ENCODE measurements at regions not wholly inside any gene's neighbourhood (a gene's known extent, or its start where the extent isn't known, plus 50 kb on each side); places are given as distances from the start of the nearest gene placed in this dataset.

GRCh38 chr13:19057588-19058340, 123.9 kb downstream of the TUBA3C start:
- no peak for TF ChIP-seq CTCF (IDR thresholded peaks at IDR 0.05)
- no peak overlapping the region for H3K4me3 ChIP-seq
- WGBS, 2 donors, result 82 to 83% methylated on average over 10 of the region's 10 CpGs
- H3K36me3 ChIP-seq, result no peaks in the 10 kb centered on the region
- ATAC-seq (no peak), DNase-seq (no peak)
- H3K27ac ChIP-seq, result no peak overlapping the region
- H3K27me3 ChIP-seq, result peaks cover 0 to 5% (median 0%) of the 10 kb centered on the region in 7 donors
- H3K4me1 ChIP-seq, result no peaks in the 10 kb centered on the region
- H3K9me3 ChIP-seq, result peaks cover 0 to 16% (median 0%) of the 10 kb centered on the region in 11 donors
- intact Hi-C loops (cut with DNase I), result no loop called here

GRCh38 chr13:19056984-19057490, 124.6 kb downstream of the TUBA3C start:
- intact Hi-C loops (cut with DNase I), result no loop called here
- TF ChIP-seq CTCF (IDR thresholded peaks at IDR 0.05), result no peak
- peaks cover 0 to 5% (median 0%) of the 10 kb centered on the region in 7 donors for H3K27me3 ChIP-seq

GRCh38 chr13:19056355-19056880, 125.2 kb downstream of the TUBA3C start:
- Histone ChIP-seq H3K36me3 (no peaks in the 10 kb centered on the region), H3K4me1 (no peaks in the 10 kb centered on the region), H3K27me3 (peaks cover 0 to 3% (median 0%) of the 10 kb centered on the region in 7 donors), H3K9me3 (peaks cover 0 to 9% (median 0%) of the 10 kb centered on the region in 11 donors), H3K4me3 (no peak overlapping the region), H3K27ac (no peak overlapping the region)
- TF ChIP-seq CTCF (IDR thresholded peaks at IDR 0.05), result no peak
- 81 to 83% methylated on average over 17 of the region's 17 CpGs for WGBS, 2 donors
- DNase-seq (no peak), ATAC-seq (no peak)
- intact Hi-C loops (cut with DNase I), result no loop called here

More at GRCh38 chr13:19056984-19057490, 124.6 kb downstream of the TUBA3C start:
- Histone ChIP-seq H3K27ac (no peak overlapping the region), H3K4me1 (no peaks in the 10 kb centered on the region), H3K9me3 (peaks cover 0 to 9% (median 0%) of the 10 kb centered on the region in 11 donors), H3K36me3 (no peaks in the 10 kb centered on the region), H3K4me3 (no peak overlapping the region)
- 76 to 78% methylated on average over 12 of the region's 12 CpGs for WGBS, 2 donors
- no peak for DNase-seq
- no peak for ATAC-seq

GRCh38 chr13:19055611-19056010, 126.0 kb downstream of the TUBA3C start:
- Histone ChIP-seq H3K36me3 (no peaks in the 10 kb centered on the region), H3K4me3 (no peak overlapping the region), H3K9me3 (peaks cover 0 to 6% (median 0%) of the 10 kb centered on the region in 11 donors), H3K27ac (no peak overlapping the region), H3K4me1 (no peaks in the 10 kb centered on the region), H3K27me3 (no peaks in the 10 kb centered on the region)
- intact Hi-C loops (cut with DNase I), result no loop called here
- no peak for ATAC-seq
- TF ChIP-seq CTCF (IDR thresholded peaks at IDR 0.05), result no peak
- DNase-seq, result no peak
- WGBS, 2 donors, result 68 to 71% methylated on average over 8 of the region's 8 CpGs
